Stimulated activated CD8-positive, alpha-beta memory T cell treated with anti-CD3 and anti-CD28 coated beads, Interleukin-15, amount 100 ng/mL, for 1 hour (primary cell): ENCODE measurements at regions not wholly inside any gene's neighbourhood (a gene's known extent, or its start where the extent isn't known, plus 50 kb on each side); places are given as distances from the start of the nearest gene placed in this dataset.
"Not testable (repeated sequence)": the region's sequence is repeated elsewhere in the genome, so short reads cannot be mapped to it uniquely, and the experiment has no call there.

ENCODE experiments used
- DNase-seq: peaks from one replicate; pipeline ENCODE4 v3.0.0-alpha.2; 2020; ENCODE audit warnings: low read depth

DNA sequence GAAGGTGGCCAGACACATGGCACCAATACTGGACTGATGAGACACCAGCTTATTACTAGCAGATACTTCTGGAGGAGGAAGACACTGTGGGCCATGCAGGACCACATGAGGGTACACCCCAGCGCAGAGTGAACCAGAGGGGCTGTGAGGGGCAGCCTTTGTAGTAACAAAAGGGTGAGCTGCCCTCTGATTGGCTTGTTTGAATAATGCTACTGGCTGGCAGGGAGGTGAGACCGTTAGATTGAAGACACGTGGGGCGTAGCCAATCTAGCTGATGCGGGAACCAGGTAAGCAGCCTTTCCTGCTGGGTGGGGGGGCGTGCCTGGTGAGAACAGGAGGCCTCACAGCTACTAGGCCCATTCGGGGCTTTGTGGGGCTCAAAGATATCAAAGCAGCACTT lies 102.8 kb upstream of the SEC14L1 start:
- DNase-seq = no peak

DNA sequence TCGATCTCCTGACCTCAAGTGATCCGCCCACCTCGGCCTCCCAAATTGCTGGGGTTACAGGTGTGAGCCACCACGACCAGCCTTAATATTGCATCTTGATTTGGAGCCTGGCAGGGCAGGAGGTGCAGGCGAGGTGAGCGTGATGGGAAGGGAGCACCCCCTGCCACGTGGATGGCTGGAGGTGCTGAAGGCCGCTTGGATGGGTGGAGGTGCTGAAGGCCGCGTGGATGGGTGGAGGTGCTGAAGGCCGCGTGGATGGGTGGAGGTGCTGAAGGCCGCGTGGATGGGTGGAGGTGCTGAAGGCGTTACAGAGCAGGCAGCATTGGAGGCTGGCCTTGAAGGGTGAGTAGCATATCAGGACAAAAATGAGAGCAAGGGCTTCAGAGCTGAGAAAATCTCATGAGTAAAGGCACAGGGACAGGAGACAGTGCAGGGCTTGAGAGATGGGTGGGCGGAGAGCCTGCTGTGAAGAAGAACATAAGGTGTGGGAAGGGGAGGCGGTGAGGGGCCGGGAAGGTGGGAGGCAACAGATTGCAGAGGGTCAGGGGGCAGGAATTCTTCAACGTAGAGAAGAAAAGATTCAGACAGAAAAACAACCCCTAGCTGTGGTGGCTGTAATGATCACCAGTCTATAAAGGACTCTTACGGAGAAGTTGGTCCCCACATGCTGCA lies 101.7 kb upstream of the SEC14L1 start:
- DNase-seq = no peak

DNA sequence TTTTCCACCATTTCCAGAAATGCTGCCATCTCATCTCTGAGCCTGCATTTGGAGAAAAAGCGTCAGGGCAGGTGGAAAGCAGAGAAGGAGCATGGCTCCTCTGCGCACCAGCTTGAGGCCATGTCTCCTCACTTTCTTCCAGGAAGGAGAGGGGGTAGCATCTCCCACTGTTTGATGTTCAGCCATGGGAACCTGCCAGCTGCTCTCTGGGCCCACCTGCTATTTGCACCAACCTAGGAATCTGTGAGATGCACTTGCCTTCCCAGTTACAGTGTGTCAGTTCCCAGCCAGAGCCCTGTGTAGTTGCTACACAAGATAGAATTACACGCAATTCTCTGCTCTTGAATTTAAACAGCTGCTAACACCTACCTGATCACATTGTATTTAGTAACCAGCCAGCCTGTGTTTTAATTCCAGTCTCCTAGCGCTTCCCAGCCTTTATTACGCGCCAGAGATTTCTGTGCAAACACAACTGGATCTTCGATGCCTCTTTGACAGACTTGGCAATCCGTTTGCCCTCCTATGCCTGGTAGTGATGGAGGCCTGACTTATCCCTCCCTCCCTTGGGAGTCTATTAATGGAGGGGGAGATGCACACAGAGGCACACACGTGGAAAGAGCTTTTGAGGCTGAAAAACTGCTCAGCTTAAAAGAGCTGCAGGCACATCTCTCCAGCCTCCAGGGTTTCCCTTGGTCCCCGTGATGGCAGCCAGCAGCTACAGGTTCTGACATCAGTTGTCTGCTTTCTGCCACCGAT lies 98.1 kb upstream of the SEC14L1 start:
- no peak for DNase-seq

DNA sequence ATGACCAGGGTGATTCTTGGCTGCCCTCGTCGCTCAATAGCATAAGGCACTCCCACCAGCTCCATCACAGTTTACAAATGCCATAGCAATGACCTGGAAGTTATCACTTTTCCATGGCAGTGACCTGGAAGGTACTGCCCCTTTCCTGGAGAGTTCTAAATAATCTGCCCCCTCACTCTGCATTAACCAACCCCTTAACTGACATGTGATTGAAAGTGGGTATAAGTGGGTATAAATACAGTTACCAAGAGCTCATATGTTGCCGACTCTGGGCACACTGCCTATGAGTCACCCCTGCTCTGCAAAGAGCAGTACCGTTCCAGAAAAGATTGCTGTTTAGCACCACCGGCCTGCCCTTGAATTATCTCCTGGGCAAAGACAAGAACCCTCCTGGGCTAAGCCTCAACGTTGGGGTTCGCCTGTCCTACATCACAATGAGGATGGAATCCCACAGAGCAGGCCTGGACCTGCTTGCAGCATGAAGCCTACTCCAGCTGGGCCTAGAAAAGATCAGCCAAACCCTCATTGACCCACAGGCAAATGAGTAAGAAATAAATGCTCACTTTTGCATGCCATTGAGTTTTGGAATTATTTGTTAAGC lies 95.2 kb upstream of the SEC14L1 start:
- DNase-seq = no peak

DNA sequence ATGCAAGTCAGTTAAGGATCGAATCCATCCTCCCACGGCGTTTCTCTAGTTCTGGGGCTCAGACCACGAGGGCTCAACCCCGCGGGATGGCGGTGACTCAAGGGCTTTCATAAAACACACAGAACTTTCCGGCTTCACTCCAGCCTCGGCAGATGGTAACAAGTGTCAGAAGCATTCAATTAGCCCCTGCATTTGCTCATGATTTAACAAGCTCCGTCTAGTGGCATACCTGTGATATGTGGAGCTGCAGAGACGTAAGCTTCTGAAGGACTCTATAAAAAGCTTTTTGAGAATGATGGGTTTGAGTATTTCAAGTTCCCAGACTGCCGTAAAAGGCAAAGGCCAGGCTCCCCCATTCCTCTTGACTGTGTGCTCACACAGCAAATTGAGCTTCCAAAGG lies 91.3 kb upstream of the SEC14L1 start:
- no peak for DNase-seq

DNA sequence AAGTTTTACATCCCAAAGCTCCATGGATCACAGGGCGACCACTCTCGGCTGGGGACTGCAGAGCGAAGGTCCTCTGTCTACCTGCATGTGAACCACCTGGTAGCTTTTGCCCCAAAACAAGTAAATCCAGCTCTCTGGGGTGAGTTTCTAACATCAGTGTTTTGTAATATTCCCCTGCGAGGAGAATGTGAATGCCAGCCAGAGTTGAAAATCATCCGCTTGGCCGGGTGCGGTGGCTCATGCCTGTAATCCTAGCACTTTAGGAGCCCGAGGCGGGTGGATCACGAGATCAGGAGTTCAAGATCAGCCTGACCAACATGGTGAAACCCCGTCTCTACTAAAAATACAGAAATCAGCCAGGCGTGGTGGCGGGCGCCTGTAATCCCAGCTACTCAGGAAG lies 89.9 kb upstream of the SEC14L1 start:
- not testable (repeated sequence) for DNase-seq

DNA sequence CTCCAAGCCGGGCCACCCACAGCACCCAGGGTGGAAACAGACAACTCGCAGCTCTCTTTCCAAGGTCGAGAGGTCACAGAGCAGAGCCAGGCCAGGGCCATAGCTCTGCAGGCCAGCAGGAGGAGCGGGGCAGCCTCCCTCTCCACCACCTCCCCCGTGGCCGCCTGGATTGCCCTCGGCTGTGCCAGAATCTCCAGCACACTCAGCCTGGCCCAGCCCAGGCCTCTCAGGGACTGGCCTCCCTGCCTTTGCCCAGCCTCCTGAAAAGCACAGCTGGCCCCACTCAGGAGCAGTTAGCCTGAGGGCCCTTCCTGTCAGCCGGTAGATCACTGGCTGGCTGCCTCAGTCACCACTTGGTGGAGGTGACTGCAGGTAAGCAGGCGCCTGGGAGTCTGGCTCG lies 85.8 kb upstream of the SEC14L1 start:
- DNase-seq = no peak

DNA sequence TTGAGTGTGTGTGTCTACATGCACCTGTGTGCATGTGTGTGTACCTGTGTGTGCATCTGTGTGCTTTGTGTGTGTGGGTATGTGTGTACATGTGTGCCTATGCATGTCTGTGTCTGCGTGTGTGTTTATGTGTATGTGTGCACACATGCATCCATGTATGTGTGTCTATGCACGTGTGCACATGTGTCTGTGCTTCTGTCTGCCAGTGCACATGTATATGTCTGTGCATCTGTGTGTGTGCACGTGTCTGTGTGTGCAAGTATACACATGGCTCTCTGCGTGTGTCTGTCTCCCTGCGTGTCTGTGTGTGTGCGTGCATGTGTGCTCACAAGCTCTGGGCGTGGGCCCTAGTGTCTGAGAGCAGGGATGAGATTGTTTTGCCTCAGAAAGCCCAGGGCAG lies 85.3 kb upstream of the SEC14L1 start:
- DNase-seq = no peak

DNA sequence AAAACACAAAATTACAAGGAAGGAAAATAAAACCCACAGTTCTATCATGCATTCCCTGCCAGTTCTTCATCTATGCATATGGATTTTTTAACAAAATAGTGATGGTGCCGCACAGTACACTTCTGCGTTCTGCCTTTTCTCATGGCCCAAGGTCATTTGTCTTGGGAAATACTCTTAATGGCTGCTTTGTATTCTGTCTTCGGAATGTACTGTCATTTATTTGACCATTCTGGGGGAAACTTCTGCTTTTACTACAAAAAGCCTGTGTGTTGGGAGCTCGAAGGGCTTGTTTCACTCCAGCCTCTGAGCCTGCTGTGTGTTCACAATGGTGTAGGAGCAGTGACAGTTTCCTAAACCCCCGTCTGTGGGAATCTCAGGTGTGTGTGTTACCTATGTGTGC lies 82.8 kb upstream of the SEC14L1 start:
- DNase-seq = no peak

DNA sequence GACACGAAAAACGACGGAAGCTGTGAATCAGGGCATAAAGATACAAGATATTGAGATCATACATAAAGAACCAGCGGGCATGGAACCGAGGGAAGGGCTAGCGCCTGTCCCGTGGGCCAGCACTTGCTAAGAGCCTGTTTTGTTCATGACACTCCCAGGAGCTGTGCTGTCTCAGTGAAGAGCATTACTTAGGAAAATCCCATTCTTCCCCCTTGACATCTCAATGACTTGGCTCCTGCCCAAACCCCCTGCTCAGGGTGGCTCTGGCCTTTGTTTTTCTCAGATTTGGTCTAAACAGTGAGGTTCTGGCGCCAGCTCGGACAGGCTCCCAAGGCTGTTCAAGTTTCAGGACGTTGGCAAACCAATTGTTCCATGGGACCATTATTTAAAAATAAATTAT lies 79.1 kb upstream of the SEC14L1 start:
- DNase-seq = no peak

DNA sequence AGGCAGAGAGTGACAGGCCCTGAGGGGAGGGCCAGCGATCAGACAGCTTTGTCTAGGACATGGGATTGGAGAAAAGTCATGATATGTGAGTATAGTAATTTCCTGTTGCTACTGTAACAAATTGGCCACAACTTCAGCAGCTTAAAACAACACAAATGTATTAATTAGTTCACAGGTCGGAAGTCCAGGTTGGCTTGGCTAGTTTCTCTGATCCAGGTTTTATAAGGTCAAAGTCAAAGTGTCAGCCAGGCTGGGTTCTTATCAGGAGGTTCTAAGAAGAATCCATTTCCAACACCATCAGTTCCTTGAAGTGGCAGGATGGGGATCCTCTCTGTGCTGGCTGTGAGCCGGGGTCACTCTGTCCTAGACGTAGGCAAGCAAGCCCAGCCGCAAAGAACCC lies 76.2 kb upstream of the SEC14L1 start:
- no peak for DNase-seq

DNA sequence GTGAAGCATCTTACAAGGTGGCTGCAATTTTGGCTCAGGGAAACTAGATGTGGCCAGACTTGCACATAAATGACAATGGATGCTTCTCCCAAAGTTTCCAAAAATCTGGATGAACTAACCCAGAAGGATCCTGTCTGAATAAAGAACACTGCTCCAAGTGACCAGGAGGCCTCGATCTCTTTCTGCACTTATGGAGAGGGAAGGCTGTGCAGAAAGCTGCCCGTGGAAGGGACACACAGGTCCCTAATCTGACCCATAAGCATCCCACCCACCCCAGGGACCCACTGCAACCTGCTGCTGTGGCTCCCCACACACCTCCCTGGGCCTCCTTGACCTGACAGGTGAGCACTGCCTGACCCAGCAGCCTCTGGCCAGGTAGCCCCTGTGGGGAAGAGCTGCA lies 74.6 kb upstream of the SEC14L1 start:
- DNase-seq = no peak

DNA sequence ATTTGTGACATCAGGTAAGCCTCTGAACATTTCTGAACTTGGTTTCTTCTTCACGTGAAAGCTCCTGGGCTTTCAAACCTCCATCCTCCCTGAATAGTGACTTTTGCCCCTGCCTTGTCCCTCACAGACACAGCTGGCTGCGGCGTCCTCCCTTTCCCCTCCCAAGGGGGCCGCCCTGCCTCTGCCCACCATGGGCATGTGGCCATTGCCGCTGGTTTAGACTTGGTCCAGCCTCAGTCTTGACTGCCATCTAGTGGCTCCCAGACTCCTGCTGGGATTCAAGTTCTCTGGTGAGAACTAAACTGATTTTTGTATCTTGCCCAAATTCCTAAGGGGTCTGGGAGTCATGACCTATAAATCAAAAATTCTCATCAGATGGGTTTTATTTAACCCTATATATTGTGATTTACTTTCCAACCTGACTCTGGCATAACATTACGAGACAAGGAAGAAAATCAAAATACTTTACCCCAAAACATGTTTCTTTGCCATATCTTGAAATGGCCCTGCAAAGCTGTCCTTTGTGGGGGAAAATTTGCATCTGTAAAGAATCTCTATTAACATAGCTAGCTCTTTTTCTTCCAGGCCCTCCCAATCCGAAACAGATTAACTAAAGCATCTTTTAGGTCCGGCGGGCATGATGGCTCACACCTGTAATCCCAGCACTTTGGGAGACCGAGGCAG lies 73.9 kb upstream of the SEC14L1 start:
- not testable (repeated sequence) for DNase-seq

DNA sequence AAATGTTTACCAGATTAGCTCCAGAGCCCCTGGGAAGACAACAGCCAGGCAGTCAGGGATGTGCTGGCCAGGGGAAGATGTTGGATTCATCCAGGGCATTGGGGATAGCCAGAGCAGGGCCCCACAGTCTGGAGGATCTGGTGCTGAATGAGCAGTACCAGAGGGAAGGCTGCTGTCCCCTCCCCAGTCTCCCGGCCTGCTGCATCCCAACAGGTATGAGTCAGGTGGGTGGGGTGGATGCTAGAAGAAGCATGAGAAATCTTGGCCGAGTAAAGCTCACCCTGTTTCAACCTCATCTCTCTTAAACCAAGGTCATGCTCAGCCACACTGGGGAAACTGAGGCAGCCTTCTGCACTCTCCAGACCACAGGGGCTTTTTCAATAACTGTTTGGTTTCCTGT lies 71.9 kb upstream of the SEC14L1 start:
- DNase-seq = no peak

DNA sequence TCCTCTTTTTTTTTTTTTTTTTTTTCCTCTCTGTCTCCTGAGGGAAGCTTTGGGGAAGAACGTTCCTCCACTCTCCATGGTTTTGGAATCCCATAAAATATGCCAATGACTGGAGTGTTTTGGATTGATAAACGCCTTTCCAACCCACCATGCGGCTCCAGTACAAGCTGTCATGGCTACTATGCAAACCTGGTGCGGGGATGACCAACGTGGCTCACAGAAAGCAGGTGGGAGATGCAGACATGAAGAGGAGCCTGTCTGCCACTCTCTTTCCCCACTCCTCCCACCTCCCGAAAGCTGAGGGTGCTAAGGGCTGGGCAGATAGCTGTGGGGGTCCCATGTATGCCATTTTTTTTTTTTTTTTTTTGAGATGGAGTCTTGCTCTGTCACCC lies 69.9 kb upstream of the SEC14L1 start:
- no peak for DNase-seq

DNA sequence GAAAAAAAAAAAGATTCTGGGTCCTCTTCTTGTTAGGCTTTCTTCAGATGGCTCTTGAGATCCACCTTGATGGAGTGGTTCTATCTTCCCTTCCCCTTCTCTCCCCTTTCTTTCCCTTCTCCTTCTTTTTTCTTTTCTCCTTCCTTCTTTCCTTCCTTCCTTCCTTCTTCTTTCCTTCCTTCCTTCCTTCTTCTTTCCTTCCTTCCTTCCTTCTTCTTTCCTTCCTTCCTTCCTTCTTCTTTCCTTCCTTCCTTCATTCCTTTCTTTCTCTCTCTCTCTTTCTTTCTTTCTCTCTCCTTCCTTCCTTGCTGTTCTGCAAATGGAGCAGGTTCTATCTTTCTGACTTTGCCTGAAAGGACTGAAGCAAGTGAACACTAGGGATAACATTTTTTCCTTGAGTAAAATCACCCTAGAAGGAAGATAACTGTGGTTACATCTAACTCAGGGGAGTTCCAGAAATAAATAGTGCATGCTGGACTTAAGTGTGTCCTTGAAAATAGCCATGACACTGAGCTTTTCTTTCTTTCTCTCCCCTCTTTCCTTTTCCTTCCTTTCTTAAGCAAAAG lies 68.8 kb upstream of the SEC14L1 start:
- DNase-seq = no peak

DNA sequence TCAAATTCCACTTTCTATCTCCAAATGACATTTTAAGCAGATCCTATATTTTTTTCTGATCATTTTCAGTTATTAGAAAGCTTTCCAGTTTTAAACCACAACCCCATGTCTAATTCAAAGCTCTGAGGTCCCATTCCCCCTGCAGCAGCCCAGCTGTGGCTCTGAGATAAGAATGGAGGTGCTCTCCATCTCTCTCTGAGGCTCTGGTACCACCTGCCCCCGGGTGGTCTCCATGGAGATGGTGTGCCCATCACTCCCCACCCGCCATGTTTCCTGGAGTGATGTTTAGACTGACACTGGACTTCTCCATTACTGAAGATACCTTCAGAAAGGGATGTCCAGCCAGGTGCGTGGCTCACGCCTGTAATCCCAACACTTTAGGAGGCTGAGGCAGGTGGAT lies 68.1 kb upstream of the SEC14L1 start:
- DNase-seq = no peak

DNA sequence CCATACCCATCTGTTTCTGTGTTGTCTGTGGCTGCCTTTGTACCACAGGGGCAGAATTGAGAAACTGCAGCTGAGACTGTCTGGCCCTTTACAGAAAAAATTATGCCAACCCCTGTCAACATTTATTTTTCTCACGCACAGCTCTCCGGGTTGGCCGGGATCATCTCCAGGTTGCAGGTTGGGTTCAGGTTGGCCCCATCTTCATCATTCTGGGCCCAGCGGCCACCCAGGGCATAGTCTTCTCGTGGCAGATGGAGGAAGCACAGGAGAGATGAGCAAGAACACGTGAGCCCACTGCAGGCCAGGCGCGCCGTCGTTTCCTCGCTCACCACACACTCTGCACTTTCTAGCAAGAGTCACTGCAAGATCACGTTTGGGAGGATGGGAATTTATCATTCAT lies 66.1 kb upstream of the SEC14L1 start:
- no peak for DNase-seq

DNA sequence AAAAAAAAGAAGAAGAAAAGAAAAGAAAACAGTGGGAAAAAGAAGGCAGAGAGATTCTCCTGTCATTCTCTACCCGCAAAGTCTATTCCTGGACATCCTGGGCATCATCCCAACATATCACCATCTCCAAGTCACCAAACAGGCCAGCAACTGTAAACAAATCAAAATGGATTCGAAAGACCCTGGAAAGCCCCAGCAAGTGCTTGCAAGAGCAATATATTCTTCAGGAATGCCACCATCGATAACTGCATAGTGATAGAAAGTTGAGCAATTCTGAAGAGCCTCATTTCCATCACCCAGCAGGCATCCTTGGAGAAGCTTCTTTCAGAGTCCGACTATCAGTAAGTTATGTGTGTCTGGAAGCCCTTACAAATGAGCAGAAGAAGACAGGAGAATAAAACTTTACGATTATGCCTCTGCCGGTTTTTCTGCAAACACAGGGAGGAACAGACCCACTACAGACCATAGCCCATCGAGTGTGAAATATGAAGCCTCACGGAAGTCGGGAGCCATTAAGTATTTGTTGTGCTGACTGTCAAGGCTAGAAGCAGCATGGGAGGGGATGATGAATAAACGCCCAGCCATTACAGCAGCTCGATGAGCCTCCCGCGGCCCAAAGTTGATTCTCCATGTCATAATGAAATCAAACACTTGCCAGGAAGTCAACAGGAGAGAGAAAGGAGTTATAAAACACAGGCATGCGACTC lies 64.5 kb upstream of the SEC14L1 start:
- DNase-seq = no peak

DNA sequence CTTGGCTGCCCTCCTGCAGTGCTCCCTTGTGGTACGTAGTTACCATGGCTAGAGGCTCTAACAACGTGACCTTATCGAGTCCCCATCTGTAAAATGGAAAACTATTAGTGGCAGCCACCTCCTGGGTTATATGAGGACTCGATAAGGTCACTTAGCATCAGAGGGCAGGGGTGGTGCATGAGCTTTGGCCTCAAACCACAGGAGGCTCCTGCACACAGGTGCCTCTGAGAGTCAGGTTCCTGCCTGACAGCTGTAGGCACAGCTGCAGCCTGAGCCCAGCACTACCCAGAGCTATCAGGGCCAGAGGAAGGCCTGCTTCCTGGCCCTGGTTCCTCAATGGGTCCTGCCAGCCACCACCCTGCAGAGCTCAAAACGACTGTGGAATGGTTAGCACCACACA lies 57.2 kb upstream of the SEC14L1 start:
- DNase-seq = no peak

DNA sequence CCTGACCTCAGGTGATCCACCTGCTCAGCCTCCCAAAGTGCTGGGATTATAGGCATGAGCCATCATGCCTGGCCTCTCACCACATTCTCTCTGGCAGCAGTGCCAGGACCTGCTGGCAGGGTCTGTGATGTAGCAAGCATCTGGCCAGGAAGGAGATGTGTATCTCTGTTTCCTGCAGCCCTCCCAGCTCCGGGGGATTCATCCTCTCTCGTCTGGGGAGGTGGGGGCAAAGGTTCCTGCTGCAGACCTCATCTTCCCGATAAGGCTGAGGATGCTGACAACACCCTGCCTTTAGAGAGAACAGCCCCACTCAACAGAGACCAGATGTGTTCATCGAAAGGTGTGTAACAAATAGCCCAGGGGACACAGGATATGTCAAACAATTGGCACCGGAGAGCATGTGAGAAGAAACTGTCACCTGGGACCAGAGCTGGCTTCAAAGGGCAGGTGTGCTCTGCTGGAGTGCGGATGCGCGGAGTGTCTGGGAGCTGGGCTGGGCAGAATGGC lies 54.8 kb upstream of the SEC14L1 start:
- no peak for DNase-seq
